Activated CD4-positive, alpha-beta T cell treated with anti-CD3 and anti-CD28 coated beads, Interleukin-2, Interleukin-6, amounts not matched to agents 100 ng/mL and 50 ng/mL, durations not matched to agents 16 hours and 8 hours (primary cell): ENCODE measurements at regions not wholly inside any gene's neighbourhood (a gene's known extent, or its start where the extent isn't known, plus 50 kb on each side); places are given as distances from the start of the nearest gene placed in this dataset.
A peak's percentile ranks its signal among the peaks of the same experiment; 100 is the strongest.
"Not testable (repeated sequence)": the region's sequence is repeated elsewhere in the genome, so short reads cannot be mapped to it uniquely, and the experiment has no call there.

ENCODE experiments used
- DNase-seq: peaks from one replicate; pipeline ENCODE4 v3.0.0-alpha.2; 2020

GRCh38 chrX:34401411-34401810 lies 255.7 kb downstream of the TMEM47 start:
- no peak for DNase-seq

- DNase-seq = no peak
Observed at GRCh38 chrX:34382416-34382815, 250.3 kb upstream of the FAM47A start.

DNA sequence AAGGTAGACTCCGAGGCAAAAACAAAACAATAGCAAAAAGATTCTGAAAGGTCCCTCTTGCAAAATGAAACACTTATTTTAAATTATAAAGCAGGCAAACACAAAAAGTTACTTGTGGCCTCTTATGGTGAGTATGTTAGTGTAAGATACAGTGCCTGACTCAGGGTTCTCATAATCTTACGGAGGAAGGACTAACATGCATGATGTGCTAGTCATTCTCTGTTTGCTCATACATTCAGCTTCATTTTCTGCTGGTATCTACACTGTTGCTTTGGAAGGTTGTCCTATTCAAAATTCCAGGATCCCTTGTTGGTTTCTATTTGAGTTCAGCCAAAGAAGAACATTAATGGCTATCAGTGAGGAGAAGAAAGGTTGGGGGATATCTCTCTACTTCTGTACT lies 249.1 kb upstream of the FAM47A start:
- DNase-seq = no peak

DNA sequence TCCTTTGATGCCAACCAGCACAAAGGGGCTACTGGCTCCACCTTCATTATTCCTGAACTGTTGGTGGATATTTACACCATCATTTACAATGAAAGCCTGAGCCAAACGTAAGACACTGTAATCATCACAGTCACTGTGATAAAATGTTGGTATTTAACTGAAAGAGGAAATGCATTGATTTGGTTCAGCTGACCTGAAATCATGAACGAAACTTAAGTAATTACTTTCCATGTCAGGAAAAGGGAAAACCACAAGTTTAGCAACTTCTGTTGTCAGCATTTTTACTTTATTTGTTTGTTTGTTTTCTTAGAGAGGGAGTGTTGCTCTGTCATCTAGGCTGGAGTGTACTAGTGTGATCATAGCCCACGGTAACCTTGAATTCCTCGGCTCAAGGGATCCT lies 247.8 kb upstream of the FAM47A start:
- DNase-seq = no peak

DNA sequence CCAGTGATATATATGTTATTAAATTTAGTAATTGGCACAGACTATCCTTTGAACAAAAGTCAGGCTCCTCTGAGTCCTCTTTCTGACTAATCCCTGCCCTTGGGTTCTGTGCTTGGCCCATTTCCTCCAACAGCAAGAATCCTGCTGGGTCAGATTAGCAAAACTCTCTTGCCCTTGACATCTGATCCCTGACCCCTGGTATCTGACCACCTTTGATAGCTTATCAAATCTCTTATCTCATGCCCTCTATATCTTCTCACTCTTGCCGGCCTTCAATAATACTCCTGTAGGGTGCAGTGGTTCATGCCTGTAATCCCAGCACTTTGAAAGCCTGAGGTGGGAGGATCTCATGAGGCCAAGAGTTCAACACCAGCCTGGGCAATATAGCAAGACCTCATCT lies 245.5 kb upstream of the FAM47A start:
- DNase-seq = no peak

DNA sequence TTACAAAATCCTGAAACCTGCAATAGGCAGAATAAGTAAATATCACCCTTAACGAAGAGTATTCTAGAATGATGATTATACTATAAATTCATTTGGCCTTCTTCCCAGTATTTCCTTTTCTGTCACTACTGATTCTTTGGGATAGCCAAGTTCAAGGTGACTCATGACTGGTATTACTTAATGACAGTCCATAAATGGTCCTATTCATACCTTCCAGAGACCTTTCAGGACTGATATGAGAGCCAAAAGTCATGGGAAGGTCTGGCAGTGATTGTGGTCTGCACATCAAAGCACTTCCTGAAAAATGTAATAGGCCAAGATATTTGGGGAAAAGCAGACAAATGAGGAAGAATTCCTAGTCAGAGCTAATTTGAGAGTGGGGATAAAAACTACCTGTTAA lies 239.6 kb upstream of the FAM47A start:
- DNase-seq = no peak

DNA sequence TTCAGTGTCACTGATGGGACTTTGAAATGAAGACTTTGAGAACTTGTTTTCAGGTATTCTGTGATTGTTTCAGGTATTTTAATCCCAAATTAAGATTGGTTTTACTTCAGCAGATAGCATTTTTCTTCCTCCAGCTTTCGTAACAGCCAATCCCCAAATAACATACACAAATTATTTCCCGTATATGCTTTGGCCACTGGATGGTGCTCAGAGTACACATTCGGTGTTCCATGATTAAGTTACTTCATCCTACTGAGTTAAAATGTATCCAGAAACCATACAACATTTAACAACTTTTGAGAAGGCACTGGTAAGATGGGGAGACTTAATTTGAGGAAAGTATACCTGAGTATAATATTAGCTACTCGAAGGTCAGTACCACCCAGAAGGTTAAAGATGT lies 233.4 kb upstream of the FAM47A start:
- DNase-seq = no peak

DNA sequence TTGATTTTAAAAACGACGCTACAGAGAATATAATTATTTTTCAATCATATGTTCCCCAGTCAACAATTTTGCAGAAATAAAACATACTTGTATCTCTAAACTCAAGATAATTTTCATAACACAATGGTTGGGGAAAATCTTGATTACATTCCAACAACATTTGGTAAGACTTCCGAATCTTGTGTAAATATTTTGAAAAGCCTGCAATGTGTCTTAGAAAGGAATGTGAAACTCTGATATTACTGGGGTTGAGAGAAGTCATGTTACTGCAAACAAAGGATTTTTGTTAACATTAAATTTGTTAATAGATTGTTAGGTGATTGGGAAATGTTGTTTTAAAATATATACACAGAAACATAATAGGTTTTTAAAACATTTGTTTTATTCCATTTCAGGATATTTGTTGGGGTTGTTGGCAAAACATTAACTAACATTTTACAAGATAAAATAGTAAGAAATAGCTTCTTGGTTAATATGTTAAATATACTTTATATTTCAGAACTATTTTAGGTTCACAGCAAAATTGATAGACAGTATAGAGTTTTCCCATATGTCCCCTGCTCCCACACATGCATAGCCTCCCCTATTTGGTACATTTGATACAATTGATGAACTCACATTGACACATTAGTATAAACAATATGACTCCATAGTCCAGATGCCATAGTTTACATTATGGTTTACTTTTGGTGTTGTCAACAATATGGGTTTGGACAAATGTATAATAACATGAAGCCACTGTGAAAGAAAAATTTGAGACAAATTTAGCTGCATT lies 218.6 kb upstream of the FAM47A start:
- DNase-seq = no peak

DNA sequence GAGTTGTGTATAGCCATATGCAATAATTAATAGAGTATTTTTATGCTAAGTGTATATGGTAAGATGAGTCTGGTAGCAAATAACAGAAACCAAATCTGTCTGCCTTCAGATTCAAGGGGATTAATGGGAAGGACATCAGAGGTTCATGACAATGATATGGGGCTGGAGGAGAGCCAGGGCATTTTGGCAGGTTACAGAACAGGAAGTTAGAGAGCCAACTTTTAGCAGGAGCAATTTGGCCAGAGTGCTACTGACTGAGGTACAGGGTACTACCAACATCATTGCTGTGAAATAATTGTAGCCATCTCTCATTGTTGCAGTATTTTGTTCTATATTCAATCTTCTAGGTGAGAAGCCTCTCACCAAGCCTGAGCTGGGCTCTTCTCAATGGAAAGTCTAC lies 210.9 kb upstream of the FAM47A start:
- DNase-seq = no peak

- no peak for DNase-seq
Observed at GRCh38 chrX:34341814-34342213, 209.7 kb upstream of the FAM47A start.

DNA sequence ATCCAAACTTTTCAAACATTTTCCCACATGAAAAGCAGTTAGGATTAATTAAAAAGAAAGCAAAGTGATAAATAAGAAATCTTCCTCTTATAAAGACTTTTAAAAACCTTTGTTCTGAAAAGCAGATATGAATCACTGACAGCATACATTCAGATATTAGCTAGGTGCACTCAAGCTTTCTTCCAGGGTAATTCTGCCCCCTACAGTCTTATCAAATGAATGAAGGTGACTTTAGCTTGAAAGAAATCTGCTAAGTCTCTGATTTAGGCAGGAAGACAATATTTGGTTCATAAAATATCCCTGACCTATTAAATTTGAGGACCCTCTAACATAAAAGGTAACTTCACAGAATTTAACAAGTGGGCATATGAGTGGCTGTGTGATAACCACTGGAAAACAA lies 209.1 kb upstream of the FAM47A start:
- no peak for DNase-seq

- no peak for DNase-seq
Observed at GRCh38 chrX:34338046-34338445, 205.9 kb upstream of the FAM47A start.

- not testable (repeated sequence) for DNase-seq
Observed at GRCh38 chrX:34335376-34335775, 203.3 kb upstream of the FAM47A start.

- DNase-seq = no peak
Observed at GRCh38 chrX:34332334-34332733, 200.2 kb upstream of the FAM47A start.

- DNase-seq = no peak
Observed at GRCh38 chrX:34325460-34325859, 193.3 kb upstream of the FAM47A start.

- DNase-seq = not testable (repeated sequence)
Observed at GRCh38 chrX:34320424-34320823, 188.3 kb upstream of the FAM47A start.

- peak; percentile 62 for DNase-seq
Observed at GRCh38 chrX:34300871-34301270, 168.8 kb upstream of the FAM47A start.

DNA sequence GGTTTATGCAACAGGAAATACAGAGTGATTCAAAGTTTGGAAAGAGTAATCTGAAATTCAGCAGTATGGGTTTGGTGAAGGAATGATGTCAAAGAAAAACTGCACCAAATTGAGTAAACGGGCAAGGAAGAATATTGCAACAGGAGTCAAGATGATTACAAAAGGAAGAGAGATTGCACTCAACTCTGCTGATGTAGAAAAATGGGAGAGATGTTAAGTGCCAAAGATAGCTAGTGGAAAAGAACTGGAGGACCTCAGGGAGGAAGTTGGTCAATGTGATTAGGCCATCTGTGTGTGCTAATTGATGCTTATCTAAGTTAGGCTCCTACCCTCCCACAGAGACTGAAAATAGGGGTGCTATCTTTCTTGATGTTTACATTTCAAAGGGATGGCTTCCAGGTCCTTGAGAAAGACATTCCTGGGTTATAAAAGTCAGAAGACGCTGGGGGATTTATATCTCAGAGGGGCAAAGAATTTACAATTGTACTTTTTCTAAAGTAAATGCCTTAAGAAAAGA lies 167.4 kb upstream of the FAM47A start:
- no peak for DNase-seq

- no peak for DNase-seq
Observed at GRCh38 chrX:34294665-34295064, 162.6 kb upstream of the FAM47A start.

DNA sequence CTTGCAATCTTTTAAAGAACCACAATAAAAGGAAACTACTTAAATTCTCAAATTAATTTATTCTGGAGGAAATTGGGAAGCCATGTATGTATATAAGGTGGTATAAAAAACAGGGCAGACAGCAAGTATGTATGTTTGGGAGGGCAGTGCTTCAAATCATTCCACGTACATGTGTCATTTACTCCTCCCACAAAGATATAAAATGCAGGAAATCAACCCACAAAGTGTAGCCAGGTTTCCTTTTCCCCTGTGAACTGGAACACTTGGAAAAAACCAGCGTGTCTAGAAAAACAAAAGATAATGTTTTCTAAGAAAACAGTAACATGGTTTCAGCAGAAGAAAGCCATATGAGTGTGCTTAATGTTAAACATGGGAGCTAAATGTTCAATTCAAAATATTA lies 156.7 kb upstream of the FAM47A start:
- DNase-seq = no peak

- DNase-seq = no peak
Observed at GRCh38 chrX:34279866-34280560, 147.9 kb upstream of the FAM47A start.

DNA sequence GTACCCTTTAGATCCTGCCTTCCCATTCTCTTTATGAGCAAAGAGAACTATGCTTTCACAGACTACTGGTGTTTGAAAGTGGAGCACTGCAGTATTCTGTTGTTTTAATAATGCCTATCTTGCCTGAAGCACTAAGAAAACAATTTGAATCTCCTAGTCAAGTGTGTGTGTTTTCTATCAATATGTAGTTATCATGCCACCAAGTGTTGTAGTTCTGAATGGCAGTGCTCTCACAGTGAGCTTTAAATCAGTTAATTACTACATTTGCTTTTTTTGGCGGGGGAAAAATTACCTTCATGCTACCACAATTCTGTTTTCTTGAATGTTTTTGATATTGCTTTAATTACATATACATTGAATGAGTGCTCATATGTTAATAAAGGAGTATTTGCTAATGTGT lies 143.6 kb upstream of the FAM47A start:
- DNase-seq = no peak

- no peak for DNase-seq
Observed at GRCh38 chrX:34270434-34270833, 138.3 kb upstream of the FAM47A start.

DNA sequence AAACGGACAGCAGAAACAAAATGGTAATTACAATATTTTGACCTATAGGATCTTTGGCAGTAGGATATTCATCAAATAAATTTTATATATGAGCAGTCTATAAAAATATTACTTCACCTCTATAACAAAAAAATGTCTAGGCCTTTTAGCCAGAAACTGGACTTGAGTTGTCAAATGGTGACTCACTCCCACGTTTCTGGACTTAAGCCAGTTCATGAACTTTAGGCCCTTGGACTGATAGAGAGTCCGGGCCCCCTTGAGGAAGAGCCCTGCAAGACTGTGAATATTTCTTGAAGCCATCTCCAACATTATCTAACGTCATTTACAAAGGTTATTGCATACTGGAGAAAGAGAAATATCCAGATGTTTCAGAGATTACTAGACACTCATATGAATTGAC lies 106.8 kb upstream of the FAM47A start:
- DNase-seq = no peak

DNA sequence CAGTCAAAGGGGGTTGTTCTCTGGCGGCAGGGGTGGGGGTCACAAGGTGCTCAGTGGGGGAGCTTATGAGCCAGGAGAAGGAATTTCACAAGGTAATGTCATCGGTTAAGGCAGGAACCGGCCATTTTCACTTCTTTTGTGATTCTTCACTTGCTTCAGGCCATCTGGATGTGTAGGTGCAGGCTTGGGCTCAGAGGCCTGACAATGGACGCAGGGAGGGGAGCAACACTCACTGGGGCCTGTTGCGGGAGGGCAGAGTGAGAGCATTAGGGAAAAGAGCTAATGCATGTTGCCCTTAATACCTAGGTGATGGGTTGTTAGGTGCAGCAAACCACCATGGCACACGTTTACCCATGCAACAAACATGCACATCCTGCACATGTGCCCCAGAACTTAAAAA lies 98.0 kb upstream of the FAM47A start:
- DNase-seq = not testable (repeated sequence)
